Trophoblast cell (in vitro differentiated cells and primary cell): ENCODE measurements at regions not wholly inside any gene's neighbourhood (a gene's known extent, or its start where the extent isn't known, plus 50 kb on each side); places are given as distances from the start of the nearest gene placed in this dataset.

Source experiments
- DNase-seq, 2 donors: peaks; one replicate each; pipeline ENCODE4 v3.0.0-alpha.2; 2016
- H2AFZ ChIP-seq: 2 replicates; pipeline ENCODE4 v1.6.1; 2013; ENCODE audit warnings: low read length, moderate library complexity, mild to moderate bottlenecking; ENCODE audit not compliant: insufficient read depth, poor library complexity
- H2AK5ac ChIP-seq: 2 replicates; pipeline ENCODE4 v1.6.1; 2013; ENCODE audit warnings: mild to moderate bottlenecking, low read length
- H2BK120ac ChIP-seq: 2 replicates; pipeline ENCODE4 v1.6.1; 2013; ENCODE audit warnings: low read length, mild to moderate bottlenecking, moderate library complexity; ENCODE audit not compliant: insufficient read depth, poor library complexity
- H2BK12ac ChIP-seq: 2 replicates; pipeline ENCODE4 v1.6.1; 2013; ENCODE audit warnings: mild to moderate bottlenecking, low read length, moderate library complexity
- H2BK5ac ChIP-seq: 2 replicates; pipeline ENCODE4 v1.6.1; 2013; ENCODE audit warnings: low read length, low read depth, moderate library complexity, mild to moderate bottlenecking; ENCODE audit not compliant: poor library complexity
- H3K14ac ChIP-seq: 2 replicates; pipeline ENCODE4 v1.6.1; 2013; ENCODE audit warnings: mild to moderate bottlenecking, low read length
- H3K18ac ChIP-seq: 2 replicates; pipeline ENCODE4 v1.6.1; 2013; ENCODE audit warnings: mild to moderate bottlenecking, low read length
- H3K23ac ChIP-seq: 2 replicates; pipeline ENCODE4 v1.6.1; 2013; ENCODE audit warnings: low read length
- H3K27ac ChIP-seq: 2 replicates; pipeline ENCODE4 v1.5.1; 2013; ENCODE audit warnings: low read depth, mild to moderate bottlenecking, inconsistent platforms, low read length, moderate library complexity
- H3K27me3 ChIP-seq: 2 replicates; pipeline ENCODE4 v1.6.1; 2013; ENCODE audit warnings: inconsistent platforms, mild to moderate bottlenecking, low read length, moderate library complexity; ENCODE audit not compliant: insufficient read depth
- H3K36me3 ChIP-seq, 2 experiments: 1 replicate in 1 of 2; 2 replicates in 1 of 2; pipeline ENCODE4 v1.6.1; 2013; ENCODE audit warnings: low read length in 2 of 2, mild to moderate bottlenecking in 2 of 2, moderate library complexity in 1 of 2; ENCODE audit not compliant: insufficient read depth in 2 of 2, control insufficient read depth in 1 of 2
- H3K4ac ChIP-seq: 2 replicates; pipeline ENCODE4 v1.6.1; 2013; ENCODE audit warnings: low read depth, mild to moderate bottlenecking, low read length, moderate library complexity
- H3K4me1 ChIP-seq, 2 experiments: 1 replicate in 1 of 2; 2 replicates in 1 of 2; pipeline ENCODE4 v1.6.1; 2013; ENCODE audit warnings: low read length in 2 of 2, mild to moderate bottlenecking in 2 of 2, moderate library complexity in 1 of 2; ENCODE audit not compliant: insufficient read depth in 2 of 2, control insufficient read depth in 1 of 2
- H3K4me2 ChIP-seq: 2 replicates; pipeline ENCODE4 v1.6.1; 2013; ENCODE audit warnings: inconsistent platforms, mild to moderate bottlenecking, low read length, moderate library complexity
- H3K4me3 ChIP-seq: 2 replicates; pipeline ENCODE4 v1.5.1; 2013; ENCODE audit warnings: mild to moderate bottlenecking, low read depth, low read length, inconsistent platforms
- H3K79me1 ChIP-seq: one replicate; pipeline ENCODE4 v1.6.1; 2013; ENCODE audit warnings: low read length
- H3K79me2 ChIP-seq: 2 replicates; pipeline ENCODE4 v1.6.1; 2013; ENCODE audit warnings: low read length, mild to moderate bottlenecking; ENCODE audit not compliant: control insufficient read depth, insufficient read depth, poor library complexity
- H3K9ac ChIP-seq: 2 replicates; pipeline ENCODE4 v1.6.1; 2013; ENCODE audit warnings: mild to moderate bottlenecking, low read length
- H3K9me3 ChIP-seq: 2 replicates; pipeline ENCODE4 v1.6.1; 2013; ENCODE audit warnings: low read depth, mild to moderate bottlenecking, control low read depth, inconsistent platforms, low read length; ENCODE audit not compliant: insufficient read depth
- H4K12ac ChIP-seq: 2 replicates; pipeline ENCODE4 v1.6.1; 2013; ENCODE audit warnings: low read depth, mild to moderate bottlenecking, low read length, moderate library complexity
- H4K8ac ChIP-seq: 2 replicates; pipeline ENCODE4 v1.6.1; 2013; ENCODE audit warnings: low read depth, mild to moderate bottlenecking, low read length, moderate library complexity
- H4K91ac ChIP-seq: one replicate; pipeline ENCODE4 v1.6.1; 2013; ENCODE audit warnings: low read depth, mild to moderate bottlenecking, low read length, moderate library complexity
- WGBS: extraction: QIAGEN DNeasy Blood & Tissue Kit; methylation state at CpG from one replicate; pipeline ENCODE4 v1.1.7; 2013; ENCODE audit warnings: missing lambda C conversion rate; ENCODE audit not compliant: insufficient read length, insufficient coverage; ENCODE audit errors: extremely low coverage; 5-methylcytosine and 5-hydroxymethylcytosine counted together

DNA sequence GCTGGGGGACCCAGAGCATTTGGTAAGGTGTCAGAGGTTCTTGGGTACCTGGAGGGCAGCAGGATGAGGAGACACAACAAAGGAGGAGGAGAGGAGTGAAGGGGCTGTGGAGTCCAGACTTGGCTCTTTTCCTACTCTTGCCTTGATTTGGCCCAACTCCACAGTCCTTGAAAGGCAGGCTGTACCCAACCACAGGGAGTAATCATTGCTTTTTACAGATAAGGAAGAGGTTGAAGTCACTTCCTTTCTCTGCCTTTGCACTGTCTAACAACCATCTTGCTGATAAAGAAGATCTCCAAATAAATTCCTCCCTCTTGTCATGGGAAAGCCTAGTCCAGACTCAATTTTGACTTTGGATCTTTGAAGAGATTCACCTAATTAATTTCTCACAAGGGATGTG, 226.8 kb upstream of the HMGA2 start:
- no peak overlapping the region for H4K91ac ChIP-seq
- no peak overlapping the region for H3K4me2 ChIP-seq
- no peak overlapping the region for H3K4me3 ChIP-seq
- H3K79me2 ChIP-seq: no peaks in the 10 kb centered on the region
- peak overlapping the region; percentile 15 for H2BK12ac ChIP-seq
- H3K36me3 ChIP-seq: no peaks in the 10 kb centered on the region
- H3K4ac ChIP-seq: no peak overlapping the region
- H3K27me3 ChIP-seq: no peaks in the 10 kb centered on the region
- no peak overlapping the region for H3K18ac ChIP-seq
- H3K23ac ChIP-seq: no peak overlapping the region
- no peak overlapping the region for H2BK5ac ChIP-seq
- H4K12ac ChIP-seq: no peak overlapping the region
- H3K9me3 ChIP-seq: no peaks in the 10 kb centered on the region
- H4K8ac ChIP-seq: no peak overlapping the region
- H3K79me1 ChIP-seq: peaks cover 7% of the 10 kb centered on the region
- H3K9ac ChIP-seq: no peak overlapping the region
- H3K4me1 ChIP-seq: peaks cover 0 to 5% of the 10 kb centered on the region in 2 experiments
- H3K27ac ChIP-seq: no peak overlapping the region
- no peak overlapping the region for H2AFZ ChIP-seq
- H2BK120ac ChIP-seq: no peak overlapping the region
- H2AK5ac ChIP-seq: no peak overlapping the region
- no peak overlapping the region for H3K14ac ChIP-seq
- no peak for DNase-seq

DNA sequence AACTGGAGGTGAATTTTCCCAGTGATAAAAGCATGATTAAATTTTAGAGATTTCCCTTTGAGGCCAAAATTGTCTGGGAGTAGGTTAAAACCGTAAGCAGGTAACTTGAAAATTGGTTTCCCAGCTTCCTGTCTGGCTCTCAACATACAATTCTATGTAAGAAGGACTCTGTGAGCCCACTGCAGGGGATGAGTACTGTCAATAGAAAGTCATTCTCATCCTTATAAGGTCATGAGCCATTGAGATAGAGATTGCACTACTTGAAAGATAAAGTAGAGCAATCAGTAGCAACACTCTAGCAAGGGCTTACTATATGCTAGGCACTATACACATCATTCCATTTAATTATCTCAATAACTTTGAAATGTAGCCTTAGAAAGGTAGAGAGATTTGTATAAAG, 225.6 kb upstream of the HMGA2 start:
- no peak overlapping the region for H3K18ac ChIP-seq
- no peaks in the 10 kb centered on the region for H3K36me3 ChIP-seq
- H4K91ac ChIP-seq: no peak overlapping the region
- H2AK5ac ChIP-seq: no peak overlapping the region
- H3K27ac ChIP-seq: no peak overlapping the region
- no peak overlapping the region for H3K4ac ChIP-seq
- H3K4me1 ChIP-seq: peaks cover 4 to 13% of the 10 kb centered on the region in 2 experiments
- no peak overlapping the region for H3K14ac ChIP-seq
- H2BK5ac ChIP-seq: no peak overlapping the region
- no peak overlapping the region for H3K4me2 ChIP-seq
- no peak overlapping the region for H2BK12ac ChIP-seq
- H2AFZ ChIP-seq: no peak overlapping the region
- H3K27me3 ChIP-seq: no peaks in the 10 kb centered on the region
- no peak overlapping the region for H4K8ac ChIP-seq
- no CpG with 5 or more reads among the region's 1 CpG for WGBS
- H3K4me3 ChIP-seq: no peak overlapping the region
- H3K79me2 ChIP-seq: peaks cover 2% of the 10 kb centered on the region
- no peak overlapping the region for H3K23ac ChIP-seq
- no peak overlapping the region for H2BK120ac ChIP-seq
- no peak overlapping the region for H3K9ac ChIP-seq
- no peak overlapping the region for H4K12ac ChIP-seq
- H3K9me3 ChIP-seq: no peaks in the 10 kb centered on the region
- DNase-seq: no peak
- peaks cover 16% of the 10 kb centered on the region for H3K79me1 ChIP-seq

DNA sequence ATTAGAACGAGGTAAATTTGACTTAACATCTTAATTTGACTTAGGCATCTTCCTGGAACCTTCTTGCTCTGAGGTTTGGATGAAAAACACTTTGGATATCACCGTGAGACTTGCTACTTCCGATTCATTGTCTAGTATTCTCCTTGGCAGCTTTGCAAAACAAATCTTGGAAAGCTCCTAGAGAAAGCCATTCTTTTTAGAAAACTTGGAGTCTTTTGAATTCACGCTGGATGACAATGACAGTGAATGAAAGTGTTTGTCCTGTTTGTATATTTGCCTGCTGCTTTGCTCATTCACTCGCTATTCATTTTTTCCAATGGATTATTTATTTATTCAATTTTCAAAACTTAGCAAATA, 222.1 kb upstream of the HMGA2 start:
- H3K4me2 ChIP-seq: no peak overlapping the region
- H4K8ac ChIP-seq: no peak overlapping the region
- H4K91ac ChIP-seq: no peak overlapping the region
- H4K12ac ChIP-seq: no peak overlapping the region
- H3K18ac ChIP-seq: no peak overlapping the region
- no peak overlapping the region for H2BK5ac ChIP-seq
- H3K9me3 ChIP-seq: no peaks in the 10 kb centered on the region
- H2AFZ ChIP-seq: no peak overlapping the region
- DNase-seq: no peak
- whole genome bisulfite sequencing: no CpG with 5 or more reads among the region's 5 CpGs
- H3K9ac ChIP-seq: no peak overlapping the region
- no peaks in the 10 kb centered on the region for H3K27me3 ChIP-seq
- H2AK5ac ChIP-seq: no peak overlapping the region
- H3K4me3 ChIP-seq: no peak overlapping the region
- H2BK12ac ChIP-seq: no peak overlapping the region
- H3K23ac ChIP-seq: no peak overlapping the region
- no peak overlapping the region for H3K14ac ChIP-seq
- no peak overlapping the region for H2BK120ac ChIP-seq
- no peak overlapping the region for H3K4ac ChIP-seq
- H3K79me1 ChIP-seq: peaks cover 21% of the 10 kb centered on the region
- H3K27ac ChIP-seq: no peak overlapping the region
- H3K36me3 ChIP-seq: no peaks in the 10 kb centered on the region
- peaks cover 10 to 12% of the 10 kb centered on the region in 2 experiments for H3K4me1 ChIP-seq
- peaks cover 2% of the 10 kb centered on the region for H3K79me2 ChIP-seq

DNA sequence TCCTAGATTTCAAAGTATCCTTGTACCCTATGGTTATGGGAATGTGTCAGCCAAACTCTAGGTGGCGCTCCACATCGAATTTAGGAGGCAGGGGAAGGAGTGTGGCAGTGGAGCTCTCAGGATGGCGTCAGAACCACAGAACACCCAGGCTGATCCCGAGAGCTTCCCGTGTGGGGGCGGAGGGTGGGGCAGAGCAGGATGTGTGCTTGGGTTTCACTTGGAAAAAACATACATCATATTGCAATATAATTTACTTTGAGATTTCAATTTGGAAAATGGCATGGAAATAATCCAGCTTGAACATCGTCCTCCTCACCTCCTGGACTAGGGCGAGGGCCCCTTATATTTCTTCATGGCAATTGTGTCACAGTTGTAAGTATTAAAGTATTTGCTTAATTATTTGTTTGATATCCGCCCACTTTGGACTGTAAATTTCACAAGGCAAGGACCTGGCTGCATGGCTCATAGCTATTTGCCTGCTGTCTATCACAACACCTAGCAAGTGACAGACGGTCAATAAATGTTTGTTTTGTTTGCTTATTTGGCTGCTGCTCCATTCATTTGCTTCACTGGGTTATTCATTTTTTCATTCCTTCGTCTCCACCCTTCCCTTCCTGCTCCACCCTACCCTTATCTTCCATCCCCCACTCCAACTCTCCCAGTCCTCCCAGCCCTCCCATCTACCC, 221.5 kb upstream of the HMGA2 start:
- H4K91ac ChIP-seq: peak overlapping the region; percentile 18
- H3K9me3 ChIP-seq: no peaks in the 10 kb centered on the region
- H3K14ac ChIP-seq: no peak overlapping the region
- peak overlapping the region; percentile 69 for H2BK12ac ChIP-seq
- peaks cover 2% of the 10 kb centered on the region for H3K79me2 ChIP-seq
- no peaks in the 10 kb centered on the region for H3K36me3 ChIP-seq
- no peak overlapping the region for H3K18ac ChIP-seq
- no peak overlapping the region for H3K9ac ChIP-seq
- H3K23ac ChIP-seq: no peak overlapping the region
- H2BK120ac ChIP-seq: peak overlapping the region; percentile 46
- peak; percentile 58 to 81 for DNase-seq
- H2BK5ac ChIP-seq: peak overlapping the region; percentile 16
- H3K4me2 ChIP-seq: no peak overlapping the region
- H3K4me1 ChIP-seq: peaks cover 11 to 14% of the 10 kb centered on the region in 2 experiments
- H4K12ac ChIP-seq: no peak overlapping the region
- no peaks in the 10 kb centered on the region for H3K27me3 ChIP-seq
- H3K4me3 ChIP-seq: no peak overlapping the region
- H2AFZ ChIP-seq: no peak overlapping the region
- no peak overlapping the region for H4K8ac ChIP-seq
- peak overlapping the region; percentile 64 for H2AK5ac ChIP-seq
- H3K4ac ChIP-seq: peak overlapping the region; percentile 70
- WGBS: 100% methylated on average over 1 of the region's 11 CpGs
- H3K27ac ChIP-seq: peak overlapping the region; percentile 26
- H3K79me1 ChIP-seq: peaks cover 19% of the 10 kb centered on the region
